ENCODE measurements at regions not wholly inside any gene's neighbourhood (a gene's known extent, or its start where the extent isn't known, plus 50 kb on each side); places are given as distances from the start of the nearest gene placed in this dataset.

DNA sequence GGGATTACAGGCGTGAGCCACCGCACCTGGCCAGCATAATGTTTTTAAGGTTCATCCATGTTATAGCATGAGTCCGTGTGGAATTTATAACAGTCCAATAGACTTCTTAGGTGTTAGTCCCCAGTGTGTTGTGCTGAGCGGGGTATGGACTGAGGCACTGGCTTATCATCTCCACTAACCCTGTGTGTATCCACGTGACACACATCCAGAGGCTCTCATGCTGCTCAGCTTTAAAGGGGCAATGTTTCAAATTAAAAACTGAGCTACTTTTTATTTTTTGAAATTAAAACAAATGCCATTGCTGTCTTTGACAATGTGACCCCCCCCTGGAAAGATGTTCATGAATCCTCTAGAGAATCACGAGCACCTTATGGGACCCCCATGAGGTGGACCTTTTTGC is 54.3 kb upstream of the TRERF1 start:
- no peak for TF ChIP-seq CTCF (conservative IDR thresholded peaks at IDR 0.05; ENCODE audit: low read length)
- no peak overlapping the region for H3K4me3 ChIP-seq (ENCODE audit: low read length)
- DNase-seq (ENCODE audit: low read depth) = no peak

DNA sequence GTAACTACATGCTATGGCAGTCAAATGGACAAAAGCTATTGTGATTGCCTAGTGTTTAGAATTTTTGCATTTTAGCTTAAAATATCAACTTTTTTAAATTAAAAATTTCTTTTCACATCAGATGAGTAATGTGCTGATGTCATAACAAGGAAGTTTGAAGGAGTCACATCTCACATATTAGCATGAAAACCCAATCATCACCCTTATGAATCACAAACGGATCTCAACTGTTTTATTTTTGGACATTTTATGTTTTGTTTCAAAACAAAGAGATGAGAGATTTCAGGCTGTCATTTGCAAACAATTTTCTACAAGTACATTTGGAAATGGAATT is 53.6 kb upstream of the TRERF1 start:
- TF ChIP-seq CTCF (conservative IDR thresholded peaks at IDR 0.05; ENCODE audit: low read length) = no peak
- no peak overlapping the region for H3K4me3 ChIP-seq (ENCODE audit: low read length)
- DNase-seq (ENCODE audit: low read depth) = peak; percentile 58

DNA sequence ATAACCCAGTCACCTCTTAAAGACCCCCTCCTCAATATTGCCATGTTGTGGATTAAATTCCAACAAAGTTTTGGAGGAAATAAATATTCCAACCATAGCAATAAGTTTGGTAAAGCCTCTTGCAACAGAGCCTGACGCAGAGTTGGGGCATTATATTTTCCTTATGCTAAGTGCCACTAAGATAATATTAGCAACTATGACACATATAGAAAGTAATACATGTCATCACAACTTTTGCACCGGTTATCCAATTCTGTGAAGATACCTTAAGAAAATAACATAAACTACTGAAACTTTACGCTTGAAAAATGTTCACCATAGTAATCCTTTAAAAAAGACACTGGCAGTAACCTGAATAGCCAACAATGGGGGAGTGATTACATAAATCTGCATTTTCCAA is 52.2 kb upstream of the TRERF1 start:
- H3K4me3 ChIP-seq (ENCODE audit: low read length) = no peak overlapping the region
- TF ChIP-seq CTCF (conservative IDR thresholded peaks at IDR 0.05; ENCODE audit: low read length) = no peak
- DNase-seq (ENCODE audit: low read depth) = no peak

DNA sequence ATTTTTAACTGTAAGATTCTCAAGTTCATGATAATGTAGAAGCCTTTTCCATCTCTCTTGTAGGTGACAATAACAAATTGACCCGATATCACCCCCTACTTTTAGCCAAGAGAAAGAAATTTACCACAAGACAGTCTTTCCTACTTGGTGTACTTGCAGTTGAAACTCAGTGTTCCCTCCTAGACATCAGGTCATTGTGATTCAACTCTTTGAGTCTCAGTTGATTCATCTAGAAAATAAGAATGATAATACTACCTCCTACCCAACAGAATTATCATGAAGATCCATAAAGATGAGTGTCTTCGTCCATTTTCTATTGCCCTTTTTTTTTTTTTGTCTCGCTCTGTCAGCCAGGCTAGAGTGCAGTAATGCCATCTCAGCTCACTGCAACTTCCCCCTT is 51.3 kb upstream of the TRERF1 start:
- no peak for TF ChIP-seq CTCF (conservative IDR thresholded peaks at IDR 0.05; ENCODE audit: low read length)
- H3K4me3 ChIP-seq (ENCODE audit: low read length) = no peak overlapping the region
- no peak for DNase-seq (ENCODE audit: low read depth)

GRCh38 chr6:42502127-42502526 is 50.4 kb upstream of the TRERF1 start:
- no peak for TF ChIP-seq CTCF (conservative IDR thresholded peaks at IDR 0.05; ENCODE audit: low read length)
- no peak for DNase-seq (ENCODE audit: low read depth)
- H3K4me3 ChIP-seq (ENCODE audit: low read length) = no peak overlapping the region

Measured in AG10803 (cell line).